ENCODE measurements at regions not wholly inside any gene's neighbourhood (a gene's known extent, or its start where the extent isn't known, plus 50 kb on each side); places are given as distances from the start of the nearest gene placed in this dataset.

- H3K9ac ChIP-seq (ENCODE audit: insufficient read depth in 1 of 2, low read depth in 2 of 2, low read length in 2 of 2) = no peak overlapping the region
- TF ChIP-seq HDAC1 (IDR thresholded peaks at IDR 0.05) (no peak), ZNF280B (CRISPR knock-in tag; IDR thresholded peaks at IDR 0.05) (no peak), ZNF717 (CRISPR knock-in tag; IDR thresholded peaks at IDR 0.05) (no peak), ZSCAN32 (CRISPR knock-in tag; IDR thresholded peaks at IDR 0.05) (no peak), ZNF197 (CRISPR knock-in tag; IDR thresholded peaks at IDR 0.05; ENCODE audit: low read depth) (no peak), KDM4B (IDR thresholded peaks at IDR 0.05; ENCODE audit: borderline replicate concordance in 2 of 2, low read depth in 1 of 2) (no peak)
- ATAC-seq (no peak), FAIRE-seq (no peak), DNase-seq (ENCODE audit: extremely low read depth in 1 of 4, low spot score in 3 of 4) (no peak)
- in situ Hi-C loops (cut with MboI) = no loop called here
- WGBS (ENCODE audit: insufficient coverage, low coverage, missing lambda C conversion rate) = 0% methylated on average over 3 of the region's 3 CpGs
- H3K4me3 ChIP-seq = no peak overlapping the region
- H3K4me2 ChIP-seq (ENCODE audit: insufficient read depth, low read length) = no peak overlapping the region
- no peaks in the 10 kb centered on the region; the same call in 1 of the 2 replicates for H3K9me3 ChIP-seq (replicated peaks; ENCODE audit: control insufficient read depth, insufficient read depth, low read depth, low read length)
- H3K79me2 ChIP-seq (ENCODE audit: control insufficient read depth, insufficient read depth, low read length) = no peaks in the 10 kb centered on the region
- CTCF ChIA-PET (ENCODE audit: low intra/inter-chr PET ratio) = no interaction called here
- no peaks in the 10 kb centered on the region for H3K27me3 ChIP-seq (ENCODE audit: control insufficient read depth in 2 of 2, insufficient read depth in 2 of 2, low read length in 2 of 2)
- intact Hi-C loops (cut with micrococcal nuclease) = no loop called here
- no TSS peak for BruUV-seq (replicated peaks)
- POLR2A ChIA-PET = no interaction called here
- H3K9me1 ChIP-seq (ENCODE audit: control insufficient read depth, insufficient read depth, low read length) = no peaks in the 10 kb centered on the region
- H2AFZ ChIP-seq (ENCODE audit: low read depth, low read length) = no peak overlapping the region
- H4K20me1 ChIP-seq (replicated peaks; ENCODE audit: control insufficient read depth, insufficient read depth, low read length) = no peaks in the 10 kb centered on the region
- H3K27ac ChIP-seq (ENCODE audit: extremely low read depth, low read depth, low read length) = no peak overlapping the region
- no peaks in the 10 kb centered on the region for H3K4me1 ChIP-seq (replicated peaks in 1 of 2; ENCODE audit: control insufficient read depth in 2 of 2, insufficient read depth in 2 of 2, low read length in 2 of 2)
- H3K36me3 ChIP-seq (ENCODE audit: control insufficient read depth, insufficient read depth, low read length) = no peaks in the 10 kb centered on the region
These were observed 109.8 kb upstream of the PTPRK start for GRCh38 chr6:128630213-128630612.
